ENCODE measurements at regions not wholly inside any gene's neighbourhood (a gene's known extent, or its start where the extent isn't known, plus 50 kb on each side); places are given as distances from the start of the nearest gene placed in this dataset.
"Not testable (repeated sequence)": the region's sequence is repeated elsewhere in the genome, so short reads cannot be mapped to it uniquely, and the experiment has no call there.

- DNase-seq (ENCODE audit: insufficient read length, low spot score) (no peak), FAIRE-seq (no peak)
- TF ChIP-seq POLR2A (IDR thresholded peaks at IDR 0.05; ENCODE audit: low read depth, low read length), result no peak
These were observed 114.8 kb upstream of the COL5A1 start for GRCh38 chr9:134526584-134527477.

GRCh38 chr9:134530724-134531123 lies 110.9 kb upstream of the COL5A1 start:
- no peak for FAIRE-seq
- no peak for DNase-seq (ENCODE audit: insufficient read length, low spot score)
- no peak for TF ChIP-seq POLR2A (IDR thresholded peaks at IDR 0.05; ENCODE audit: low read depth, low read length)

GRCh38 chr9:134531220-134531970 lies 110.2 kb upstream of the COL5A1 start:
- no peak for DNase-seq (ENCODE audit: insufficient read length, low spot score)
- no peak for FAIRE-seq
- no peak for TF ChIP-seq POLR2A (IDR thresholded peaks at IDR 0.05; ENCODE audit: low read depth, low read length)

- FAIRE-seq (no peak), DNase-seq (ENCODE audit: insufficient read length, low spot score) (no peak)
- no peak for TF ChIP-seq POLR2A (IDR thresholded peaks at IDR 0.05; ENCODE audit: low read depth, low read length)
These were observed 109.5 kb upstream of the COL5A1 start for GRCh38 chr9:134532084-134532483.

- DNase-seq (ENCODE audit: insufficient read length, low spot score); FAIRE-seq: not testable (repeated sequence)
These were observed 108.9 kb upstream of the COL5A1 start for GRCh38 chr9:134532661-134533060.

- no peak for TF ChIP-seq POLR2A (IDR thresholded peaks at IDR 0.05; ENCODE audit: low read depth, low read length)
- no peak for DNase-seq (ENCODE audit: insufficient read length, low spot score)
- no peak for FAIRE-seq
These were observed 107.6 kb upstream of the COL5A1 start for GRCh38 chr9:134533850-134534588.

- no peak for TF ChIP-seq POLR2A (IDR thresholded peaks at IDR 0.05; ENCODE audit: low read depth, low read length)
- no peak for DNase-seq (ENCODE audit: insufficient read length, low spot score)
These were observed 106.9 kb upstream of the COL5A1 start for GRCh38 chr9:134534661-134535080.

GRCh38 chr9:134535171-134535570 lies 106.4 kb upstream of the COL5A1 start:
- FAIRE-seq (no peak), DNase-seq (ENCODE audit: insufficient read length, low spot score) (no peak)
- no peak for TF ChIP-seq POLR2A (IDR thresholded peaks at IDR 0.05; ENCODE audit: low read depth, low read length)

More at GRCh38 chr9:134534661-134535080, 106.9 kb upstream of the COL5A1 start:
- no peak for FAIRE-seq

- TF ChIP-seq POLR2A (IDR thresholded peaks at IDR 0.05; ENCODE audit: low read depth, low read length), result no peak
- DNase-seq (ENCODE audit: insufficient read length, low spot score) (peak; percentile 92), FAIRE-seq (peak; percentile 79)
These were observed 105.3 kb upstream of the COL5A1 start for GRCh38 chr9:134536101-134536900.

- FAIRE-seq (no peak), DNase-seq (ENCODE audit: insufficient read length, low spot score) (no peak)
- TF ChIP-seq POLR2A (IDR thresholded peaks at IDR 0.05; ENCODE audit: low read depth, low read length), result no peak
These were observed 104.7 kb upstream of the COL5A1 start for GRCh38 chr9:134536931-134537330.

GRCh38 chr9:134537951-134538641 lies 103.5 kb upstream of the COL5A1 start:
- TF ChIP-seq POLR2A (IDR thresholded peaks at IDR 0.05; ENCODE audit: low read depth, low read length), result no peak
- no peak for DNase-seq (ENCODE audit: insufficient read length, low spot score)
- FAIRE-seq, result no peak

- no peak for DNase-seq (ENCODE audit: insufficient read length, low spot score)
- FAIRE-seq, result no peak
- no peak for TF ChIP-seq POLR2A (IDR thresholded peaks at IDR 0.05; ENCODE audit: low read depth, low read length)
These were observed 102.6 kb upstream of the COL5A1 start for GRCh38 chr9:134538856-134539566.

Data from H54 (cell line).